Panc1 (cell line): ENCODE measurements at regions not wholly inside any gene's neighbourhood (a gene's known extent, or its start where the extent isn't known, plus 50 kb on each side); places are given as distances from the start of the nearest gene placed in this dataset.

Experiments used
- ATAC-seq: fragments of 200-7000 bp; cut with Tn5 transposase; 2 replicates; pipeline ENCODE4 v1.9.1; 2020; ENCODE audit warnings: mild to moderate bottlenecking, moderate library complexity
- BruUV-seq: library from RNA; stranded (reverse); fragments of 400-500 nt; replicated peaks from 2 replicates; lab custom pipeline; 2021; lab: Mats Ljungman, UMichigan
- CTCF ChIA-PET: fragments of 300-600 bp; sonication (Branson Sonifier 250); formaldehyde crosslinking; loops from one replicate; lab custom pipeline; 2022; ENCODE audit warnings: antibody characterized with exemption; lab: Charles Lee
- POLR2A ChIA-PET: fragments of 300-600 bp; sonication (Branson Sonifier 250); formaldehyde crosslinking; loops from one replicate; lab custom pipeline; 2022; ENCODE audit warnings: antibody characterized with exemption; lab: Charles Lee
- DNase-seq: peaks from one replicate; pipeline ENCODE4 v3.0.0-alpha.2; 2010; ENCODE audit warnings: low read depth, low spot score
- H3K27ac ChIP-seq: 2 replicates; pipeline ENCODE4 v1.5.1; 2011; ENCODE audit warnings: mild to moderate bottlenecking, low read length, inconsistent platforms
- H3K27me3 ChIP-seq: fragments of 200-500 bp; sonication (Bioruptor generic); 2 replicates; pipeline ENCODE4 v1.6.0; 2014; ENCODE audit warnings: low read length, inconsistent platforms; ENCODE audit not compliant: control insufficient read depth, insufficient read depth
- H3K36me3 ChIP-seq: fragments of 200-500 bp; sonication (Bioruptor generic); 2 replicates; pipeline ENCODE4 v1.5.1; 2014; ENCODE audit warnings: inconsistent platforms, mild to moderate bottlenecking, low read length, moderate library complexity; ENCODE audit not compliant: control insufficient read depth, insufficient read depth
- H3K4me1 ChIP-seq: 2 replicates; pipeline ENCODE4 v1.5.1; 2011; ENCODE audit warnings: inconsistent platforms, mild to moderate bottlenecking, low read length, moderate library complexity; ENCODE audit not compliant: control insufficient read depth, insufficient read depth
- H3K4me3 ChIP-seq, 2 experiments: 2 replicates each; pipeline ENCODE4 v1.5.1; 2011 to 2012; ENCODE audit warnings: low read depth in 2 of 2, low read length in 2 of 2, mild to moderate bottlenecking in 2 of 2, inconsistent platforms in 1 of 2, moderate library complexity in 1 of 2
- H3K9me3 ChIP-seq: fragments of 200-500 bp; sonication (Bioruptor generic); 2 replicates; pipeline ENCODE4 v1.5.1; 2014; ENCODE audit warnings: low read depth, mild to moderate bottlenecking, inconsistent platforms, low read length, moderate library complexity; ENCODE audit not compliant: control insufficient read depth, insufficient read depth
- CTCF ChIP-seq: fragments of 450-650 bp; IDR thresholded peaks from 2 replicates; pipeline ENCODE4 v1.5.1; 2017; ENCODE audit warnings: mild to moderate bottlenecking
- POLR2AphosphoS5 ChIP-seq: IDR thresholded peaks from 2 replicates; pipeline ENCODE4 v1.6.1; 2012; ENCODE audit warnings: mild to moderate bottlenecking, low read depth, low read length, moderate library complexity
- REST ChIP-seq, 2 experiments: IDR thresholded peaks; 2 replicates each; pipeline ENCODE4 v1.6.1; 2011 to 2012; ENCODE audit warnings: low read depth in 2 of 2, control low read depth in 1 of 2, low read length in 1 of 2, mild to moderate bottlenecking in 1 of 2, moderate library complexity in 1 of 2; ENCODE audit not compliant: insufficient read depth in 1 of 2
- SIN3A ChIP-seq: IDR thresholded peaks from 2 replicates; pipeline ENCODE4 v1.6.1; 2012; ENCODE audit warnings: low read depth, mild to moderate bottlenecking, low read length, moderate library complexity, borderline replicate concordance; ENCODE audit not compliant: insufficient read depth
- TCF7L2 ChIP-seq: IDR thresholded peaks from 2 replicates; pipeline ENCODE4 v1.6.1; 2011; ENCODE audit warnings: mild to moderate bottlenecking, low read depth, low read length, inconsistent platforms
- in situ Hi-C: cut with HindIII; loops from 2 replicates; pipeline ENCODE4 v1.10.0; 2016; ENCODE audit warnings: low sequenced_read_pairs, low pct_unique_long_range_greater_than_20kb
- intact Hi-C: fragments of 100-400 bp; cut with micrococcal nuclease; formaldehyde crosslinking; loops from one replicate; pipeline ENCODE4 v1.10.0; 2022; ENCODE audit not compliant: unreplicated experiment

GRCh38 chr4:181388061-181388460 is 855.1 kb upstream of the TENM3 start:
- no TSS peak for BruUV-seq
- DNase-seq: no peak
- in situ Hi-C loops (no loop called here), intact Hi-C loops (no loop called here)
- H3K36me3 ChIP-seq: no peaks in the 10 kb centered on the region
- no peak overlapping the region for H3K4me3 ChIP-seq
- no peaks in the 10 kb centered on the region for H3K4me1 ChIP-seq
- no peaks in the 10 kb centered on the region for H3K9me3 ChIP-seq
- no peak for ATAC-seq
- POLR2A ChIA-PET: no interaction called here
- CTCF ChIA-PET: no interaction called here
- H3K27me3 ChIP-seq: no peaks in the 10 kb centered on the region
- no peak overlapping the region for H3K27ac ChIP-seq
- TF ChIP-seq CTCF (no peak), SIN3A (no peak), REST (IDR thresholded peaks at IDR 0.05; ENCODE audit: insufficient read depth in 1 of 2, low read depth in 2 of 2, low read length in 1 of 2) (no peak), POLR2AphosphoS5 (no peak), TCF7L2 (no peak)

- no peak overlapping the region for H3K4me3 ChIP-seq
- ChIA-PET POLR2A (no interaction called here), CTCF (no interaction called here)
- ATAC-seq: no peak
- no peaks in the 10 kb centered on the region for H3K9me3 ChIP-seq
- no peaks in the 10 kb centered on the region for H3K27me3 ChIP-seq
- no peaks in the 10 kb centered on the region for H3K4me1 ChIP-seq
- no peaks in the 10 kb centered on the region for H3K36me3 ChIP-seq
- no TSS peak for BruUV-seq
- in situ Hi-C loops: no loop called here
- no peak overlapping the region for H3K27ac ChIP-seq
- TF ChIP-seq REST (IDR thresholded peaks at IDR 0.05; ENCODE audit: insufficient read depth in 1 of 2, low read depth in 2 of 2, low read length in 1 of 2): no peak
- no peak for TF ChIP-seq SIN3A
- no peak for TF ChIP-seq POLR2AphosphoS5
- TF ChIP-seq CTCF: no peak
- TF ChIP-seq TCF7L2: no peak
- intact Hi-C loops: no loop called here
- no peak for DNase-seq
These were observed 826.2 kb upstream of the TENM3 start for GRCh38 chr4:181416966-181417365.
